OCI-LY3 (cell line): ENCODE measurements at regions not wholly inside any gene's neighbourhood (a gene's known extent, or its start where the extent isn't known, plus 50 kb on each side); places are given as distances from the start of the nearest gene placed in this dataset.

Experiments
- H2AFZ ChIP-seq: fragments of 200-600, 300-600 bp; shearing (Covaris generic); 2 replicates; pipeline ENCODE4 v1.6.0; 2014; ENCODE audit warnings: antibody characterized with exemption, low read depth, low read length
- H3K27ac ChIP-seq: fragments of 200-600, 300-600 bp; sonication (generic); 2 replicates; pipeline ENCODE4 v1.5.1; 2014; ENCODE audit warnings: mild to moderate bottlenecking, low read length, moderate library complexity, mixed read lengths
- H3K27me3 ChIP-seq: fragments of 200-600, 300-600 bp; sonication (generic); 2 replicates; pipeline ENCODE4 v1.6.1; 2014; ENCODE audit warnings: low read depth, low read length, mixed read lengths
- H3K36me3 ChIP-seq: fragments of 200-600, 300-600 bp; sonication (generic); replicated peaks from 2 replicates; pipeline ENCODE3; 2014; ENCODE audit warnings: low read depth, low read length, mixed read lengths
- H3K4me1 ChIP-seq: fragments of 300-600, 200-600 bp; sonication (generic); 2 replicates; pipeline ENCODE4 v1.6.1; 2014; ENCODE audit warnings: low read length, mixed read lengths
- H3K4me2 ChIP-seq: fragments of 200-600, 300-600 bp; sonication (generic); 2 replicates; pipeline ENCODE4 v1.6.1; 2014; ENCODE audit warnings: low read length, mixed read lengths
- H3K4me3 ChIP-seq: fragments of 300-600, 200-600 bp; sonication (generic); 2 replicates; pipeline ENCODE4 v1.5.1; 2014; ENCODE audit warnings: antibody characterized with exemption, mild to moderate bottlenecking, low read length, moderate library complexity
- H3K79me2 ChIP-seq: fragments of 300-600, 200-600 bp; shearing (Covaris generic); 2 replicates; pipeline ENCODE4 v1.6.1; 2014; ENCODE audit warnings: mild to moderate bottlenecking, low read length, mixed read lengths
- H3K9ac ChIP-seq: fragments of 300-600, 200-600 bp; shearing (Covaris generic); 2 replicates; pipeline ENCODE4 v1.6.0; 2014; ENCODE audit warnings: mild to moderate bottlenecking, low read length, moderate library complexity
- H3K9me3 ChIP-seq: fragments of 200-600, 300-600 bp; shearing (Covaris generic); 2 replicates; pipeline ENCODE4 v1.6.1; 2014; ENCODE audit warnings: low read length, mixed read lengths; ENCODE audit not compliant: insufficient read depth
- H4K20me1 ChIP-seq: fragments of 200-600, 300-600 bp; sonication (generic); 2 replicates; pipeline ENCODE4 v1.6.1; 2016; ENCODE audit warnings: low read length, mixed read lengths; ENCODE audit not compliant: insufficient read depth
- CTCF ChIP-seq: fragments of 200-600, 300-600 bp; sonication (generic); IDR thresholded peaks from 2 replicates; pipeline ENCODE4 v1.5.1; 2014; ENCODE audit warnings: antibody characterized with exemption, low read length, low read depth
- EZH2phosphoT487 ChIP-seq: fragments of 200-600 bp; shearing (Covaris generic); IDR thresholded peaks from 2 replicates; pipeline ENCODE4 v1.6.1; 2018; ENCODE audit warnings: antibody characterized with exemption, mixed run types, low read depth

- no peaks in the 10 kb centered on the region for H4K20me1 ChIP-seq
- no peaks in the 10 kb centered on the region for H3K36me3 ChIP-seq
- no peaks in the 10 kb centered on the region for H3K79me2 ChIP-seq
- H2AFZ ChIP-seq = no peak overlapping the region
- no peak overlapping the region for H3K27ac ChIP-seq
- H3K9ac ChIP-seq = no peak overlapping the region
- H3K4me2 ChIP-seq = no peak overlapping the region
- no peaks in the 10 kb centered on the region for H3K27me3 ChIP-seq
- TF ChIP-seq EZH2phosphoT487 (no peak), CTCF (no peak)
- H3K4me3 ChIP-seq = no peak overlapping the region
- H3K4me1 ChIP-seq = no peaks in the 10 kb centered on the region
- no peaks in the 10 kb centered on the region for H3K9me3 ChIP-seq
Observed at GRCh38 chr10:117783698-117784395, 241.3 kb downstream of the EMX2 start.

DNA sequence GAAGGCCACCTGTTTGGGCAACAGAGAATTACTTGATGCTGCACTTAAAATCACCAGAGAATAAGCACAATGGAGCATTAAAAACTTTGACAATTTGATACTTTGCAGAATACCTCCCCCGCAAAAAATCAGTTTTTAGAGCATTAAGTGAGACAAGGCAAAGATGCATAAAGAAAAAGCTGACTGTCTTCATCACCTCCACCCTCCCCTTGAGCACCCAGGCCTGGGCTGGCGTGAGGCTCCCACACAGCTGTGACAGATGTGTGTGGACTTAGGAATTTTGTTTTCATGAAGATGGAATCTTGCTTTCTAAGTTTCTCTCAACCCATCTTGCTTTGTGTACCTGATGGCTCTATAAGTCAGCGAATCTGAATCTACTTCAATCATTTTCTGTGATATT lies 242.2 kb downstream of the EMX2 start:
- Histone ChIP-seq H4K20me1 (no peaks in the 10 kb centered on the region), H3K79me2 (no peaks in the 10 kb centered on the region), H3K4me1 (no peaks in the 10 kb centered on the region), H3K27me3 (no peaks in the 10 kb centered on the region), H3K4me3 (no peak overlapping the region), H3K27ac (no peak overlapping the region), H3K36me3 (no peaks in the 10 kb centered on the region), H3K4me2 (no peak overlapping the region), H2AFZ (no peak overlapping the region), H3K9me3 (no peaks in the 10 kb centered on the region), H3K9ac (no peak overlapping the region)
- TF ChIP-seq EZH2phosphoT487 (no peak), CTCF (no peak)

GRCh38 chr10:117788911-117789310 lies 246.4 kb downstream of the EMX2 start:
- Histone ChIP-seq H4K20me1 (no peaks in the 10 kb centered on the region), H3K27ac (no peak overlapping the region), H3K36me3 (no peaks in the 10 kb centered on the region), H3K79me2 (no peaks in the 10 kb centered on the region), H3K4me1 (no peaks in the 10 kb centered on the region), H3K4me3 (no peak overlapping the region), H3K9ac (no peak overlapping the region), H3K4me2 (no peak overlapping the region), H3K9me3 (no peaks in the 10 kb centered on the region), H3K27me3 (no peaks in the 10 kb centered on the region), H2AFZ (no peak overlapping the region)
- TF ChIP-seq CTCF = no peak
- no peak for TF ChIP-seq EZH2phosphoT487

DNA sequence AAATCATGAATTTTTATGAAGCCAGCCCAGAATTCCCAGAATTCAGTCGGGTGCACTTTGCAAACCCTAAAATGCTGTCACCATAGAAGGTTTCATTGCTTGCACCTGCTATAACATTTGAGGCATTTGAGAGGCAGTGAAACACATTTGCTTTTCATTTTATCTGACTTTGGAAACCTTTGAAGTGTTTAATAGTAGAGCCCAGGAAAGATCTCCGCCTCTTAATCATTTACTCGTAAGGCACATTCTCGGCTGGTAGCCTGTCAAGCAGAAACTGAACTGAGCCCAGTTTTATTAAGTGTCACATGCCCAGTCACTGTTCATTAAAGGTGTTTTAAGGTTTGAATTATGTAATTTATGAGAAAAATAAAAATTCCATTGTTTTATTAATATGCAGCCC lies 247.6 kb downstream of the EMX2 start:
- Histone ChIP-seq H3K4me2 (no peak overlapping the region), H3K9ac (no peak overlapping the region), H4K20me1 (no peaks in the 10 kb centered on the region), H3K4me3 (no peak overlapping the region), H3K79me2 (no peaks in the 10 kb centered on the region), H3K4me1 (no peaks in the 10 kb centered on the region), H3K27ac (no peak overlapping the region), H3K27me3 (no peaks in the 10 kb centered on the region), H3K36me3 (no peaks in the 10 kb centered on the region), H2AFZ (no peak overlapping the region), H3K9me3 (no peaks in the 10 kb centered on the region)
- TF ChIP-seq CTCF (no peak), EZH2phosphoT487 (no peak)
